IMR-90 (cell line): ENCODE measurements at regions not wholly inside any gene's neighbourhood (a gene's known extent, or its start where the extent isn't known, plus 50 kb on each side); places are given as distances from the start of the nearest gene placed in this dataset.

Source experiments
- BHLHE40 ChIP-seq: fragments of 150-350 bp; IDR thresholded peaks from 2 replicates; pipeline ENCODE4 v1.6.1; 2016; ENCODE audit warnings: mild to moderate bottlenecking, low read depth, low read length
- CEBPB ChIP-seq: IDR thresholded peaks from 2 replicates; pipeline ENCODE4 v1.6.1; 2012; ENCODE audit warnings: low read depth, low read length, improper control_type of control experiment
- CHD1 ChIP-seq: IDR thresholded peaks from 2 replicates; pipeline ENCODE4 v1.6.1; 2012; ENCODE audit warnings: low read depth, low read length, improper control_type of control experiment
- CTCF ChIP-seq: conservative IDR thresholded peaks from 2 replicates; pipeline ENCODE4 v1.5.1; 2012; ENCODE audit warnings: mild to moderate bottlenecking, low read depth, low read length, improper control_type of control experiment
- ELK1 ChIP-seq: fragments of 150-350 bp; IDR thresholded peaks from 2 replicates; pipeline ENCODE4 v1.6.1; 2016; ENCODE audit warnings: low read depth, mild to moderate bottlenecking, low read length, moderate library complexity, borderline replicate concordance
- FOS ChIP-seq: fragments of 150-350 bp; IDR thresholded peaks from 2 replicates; pipeline ENCODE4 v1.6.1; 2016; ENCODE audit warnings: low read depth, low read length
- MAZ ChIP-seq: IDR thresholded peaks from 2 replicates; pipeline ENCODE4 v1.6.1; 2012; ENCODE audit warnings: low read depth, mild to moderate bottlenecking, low read length, improper control_type of control experiment, moderate library complexity, borderline replicate concordance
- MXI1 ChIP-seq: IDR thresholded peaks from 2 replicates; pipeline ENCODE4 v1.6.1; 2012; ENCODE audit warnings: low read depth, mild to moderate bottlenecking, low read length, moderate library complexity, borderline replicate concordance
- POLR2A ChIP-seq: IDR thresholded peaks from 2 replicates; pipeline ENCODE4 v1.6.1; 2012; ENCODE audit warnings: mild to moderate bottlenecking, low read depth, low read length
- RAD21 ChIP-seq: IDR thresholded peaks from 2 replicates; pipeline ENCODE4 v1.6.1; 2012; ENCODE audit warnings: low read length, improper control_type of control experiment
- RCOR1 ChIP-seq: IDR thresholded peaks from 2 replicates; pipeline ENCODE4 v1.6.1; 2012; ENCODE audit warnings: mild to moderate bottlenecking, low read length, improper control_type of control experiment; ENCODE audit not compliant: insufficient replicate concordance
- RFX5 ChIP-seq: IDR thresholded peaks from 2 replicates; pipeline ENCODE4 v1.8.0; 2012; ENCODE audit warnings: low read depth, mild to moderate bottlenecking, low read length, moderate library complexity
- SMC3 ChIP-seq: fragments of 150-350 bp; IDR thresholded peaks from 2 replicates; pipeline ENCODE4 v1.6.1; 2016; ENCODE audit warnings: low read depth, mild to moderate bottlenecking, antibody characterized with exemption, low read length, moderate library complexity
- USF2 ChIP-seq: fragments of 150-350 bp; IDR thresholded peaks from 2 replicates; pipeline ENCODE4 v1.6.1; 2017; ENCODE audit warnings: mild to moderate bottlenecking, antibody characterized with exemption, low read length, low read depth

GRCh38 chr20:12911372-12911771 is 97.4 kb upstream of the SPTLC3 start:
- TF ChIP-seq POLR2A (no peak), CTCF (no peak), MXI1 (no peak), MAZ (no peak), RCOR1 (no peak), CEBPB (no peak), USF2 (no peak), SMC3 (no peak), BHLHE40 (no peak), FOS (no peak), ELK1 (no peak), RAD21 (no peak), CHD1 (no peak), RFX5 (no peak)
